Fibroblast of villous mesenchyme (primary cell): ENCODE measurements at regions not wholly inside any gene's neighbourhood (a gene's known extent, or its start where the extent isn't known, plus 50 kb on each side); places are given as distances from the start of the nearest gene placed in this dataset.
"Not testable (repeated sequence)": the region's sequence is repeated elsewhere in the genome, so short reads cannot be mapped to it uniquely, and the experiment has no call there.

Experiments used
- DNase-seq: peaks from one replicate; pipeline ENCODE4 v3.0.0-alpha.2; 2010; ENCODE audit warnings: low read depth
- H3K4me3 ChIP-seq: 2 replicates; pipeline ENCODE4 v1.5.1; 2011; ENCODE audit warnings: low read depth, mild to moderate bottlenecking, low read length
- CTCF ChIP-seq: IDR thresholded peaks from 2 replicates; pipeline ENCODE4 v1.5.1; 2012; ENCODE audit warnings: low read depth, mild to moderate bottlenecking, low read length; ENCODE audit not compliant: insufficient read depth

DNA sequence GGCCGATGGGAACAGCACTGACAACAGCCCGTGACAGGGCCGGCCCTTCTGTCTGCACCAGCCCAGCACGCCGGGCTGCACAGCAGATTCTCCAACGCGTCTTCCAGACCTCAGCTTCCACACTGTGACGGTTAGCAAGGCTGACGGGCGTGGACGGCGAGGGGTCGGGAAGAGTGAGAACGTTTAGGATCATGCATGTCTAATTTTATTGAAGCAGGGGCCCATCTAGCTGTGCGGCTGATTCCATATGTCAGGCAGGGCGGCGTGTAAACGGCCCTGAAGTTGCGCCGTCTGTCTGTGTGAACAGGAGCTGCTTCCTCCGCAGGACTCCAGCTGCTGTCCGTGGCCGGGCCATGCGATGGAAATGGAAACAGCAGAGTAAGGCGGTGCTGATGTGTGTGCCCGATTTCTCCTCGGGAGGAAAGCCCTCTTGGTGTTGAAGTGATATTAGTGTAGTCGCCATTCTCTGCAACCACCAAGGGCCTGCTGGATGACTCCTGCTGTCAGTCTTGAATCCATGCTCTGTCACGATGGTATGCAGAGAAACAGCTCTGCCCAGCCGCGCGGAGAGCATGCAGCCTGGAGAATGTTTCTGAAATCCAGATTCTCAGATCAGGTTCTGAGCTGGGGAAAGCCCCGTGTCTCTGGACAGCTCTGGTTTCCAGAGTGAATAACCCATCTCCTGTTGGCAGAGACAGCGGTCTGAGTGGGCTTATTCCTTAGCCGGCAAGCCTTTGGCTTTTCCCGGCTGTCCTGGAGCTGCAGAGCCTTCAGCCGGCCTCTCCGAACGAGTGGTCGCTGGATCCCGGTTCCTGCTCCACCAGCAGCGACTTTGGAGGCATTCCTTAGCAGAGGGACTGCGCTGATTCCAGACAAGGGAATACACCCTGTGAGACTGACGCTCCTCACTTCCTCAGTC lies 158.1 kb upstream of the UBE3A start:
- H3K4me3 ChIP-seq, result no peak overlapping the region
- no peak for TF ChIP-seq CTCF
- no peak for DNase-seq

- no peak for TF ChIP-seq CTCF
- no peak overlapping the region for H3K4me3 ChIP-seq
- no peak for DNase-seq
Measured at GRCh38 chr15:25587616-25588340, 149.0 kb upstream of the UBE3A start.

DNA sequence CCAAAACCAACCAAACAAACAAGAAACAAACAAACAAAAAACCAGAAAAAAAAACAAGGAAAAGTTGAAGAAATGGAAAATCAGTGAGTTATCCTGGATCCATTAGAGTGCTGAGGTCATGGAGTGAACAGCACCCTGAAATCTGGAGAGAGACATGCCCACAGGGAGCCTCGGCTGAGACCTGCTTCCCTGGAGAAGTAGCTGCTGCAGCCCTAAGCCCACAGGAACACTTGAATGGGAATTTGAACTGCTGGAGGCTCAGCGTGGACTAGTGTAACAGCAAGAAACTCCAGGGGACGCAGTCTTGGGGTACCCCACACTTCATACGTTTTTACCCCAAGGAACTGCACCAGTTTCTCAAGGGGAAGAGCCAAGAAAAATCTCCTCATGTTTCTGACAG lies 144.1 kb upstream of the UBE3A start:
- H3K4me3 ChIP-seq, result no peak overlapping the region
- DNase-seq, result no peak
- no peak for TF ChIP-seq CTCF

DNA sequence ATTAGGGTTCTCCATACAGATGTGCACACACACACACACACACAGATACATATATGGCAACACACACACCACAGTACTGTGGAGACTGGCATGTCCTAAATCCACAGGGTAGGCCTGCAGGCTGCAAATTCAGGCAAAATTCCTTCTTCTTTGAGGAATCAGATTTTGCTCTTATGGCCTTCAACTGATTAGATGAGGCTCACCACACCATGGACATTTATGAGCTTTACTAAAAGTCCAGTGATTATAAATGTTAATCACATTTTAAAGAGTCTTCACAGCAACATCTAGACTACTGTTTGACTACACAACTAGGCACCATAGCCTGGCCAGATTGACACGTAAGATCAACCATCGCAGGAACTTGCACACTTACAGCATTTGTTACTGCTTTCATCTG lies 140.3 kb upstream of the UBE3A start:
- no peak for TF ChIP-seq CTCF
- DNase-seq, result no peak
- H3K4me3 ChIP-seq, result no peak overlapping the region

GRCh38 chr15:25572191-25572590 lies 133.4 kb upstream of the UBE3A start:
- H3K4me3 ChIP-seq, result no peak overlapping the region
- DNase-seq, result no peak
- TF ChIP-seq CTCF, result no peak

- H3K4me3 ChIP-seq, result no peak overlapping the region
- TF ChIP-seq CTCF, result no peak
- no peak for DNase-seq
Measured at GRCh38 chr15:25568751-25569150, 129.9 kb upstream of the UBE3A start.

- H3K4me3 ChIP-seq, DNase-seq: not testable (repeated sequence)
Measured at GRCh38 chr15:25566545-25566944, 127.7 kb upstream of the UBE3A start.
